ENCODE measurements at regions not wholly inside any gene's neighbourhood (a gene's known extent, or its start where the extent isn't known, plus 50 kb on each side); places are given as distances from the start of the nearest gene placed in this dataset.

GRCh38 chr2:117411983-117412382 lies 402.5 kb upstream of the DDX18 start:
- H3K9me2 ChIP-seq (ENCODE audit: insufficient read depth): no peaks in the 10 kb centered on the region
- H3K27ac Mint-ChIP-seq: no peak overlapping the region
- ATAC-seq (no peak), DNase-seq (ENCODE audit: low spot score) (peak; percentile 10)
- H3K4me1 Mint-ChIP-seq: no peaks in the 10 kb centered on the region
- H3F3A ChIP-seq (replicated peaks; ENCODE audit: low read depth): no peaks in the 10 kb centered on the region
- no peak overlapping the region for H3K4me2 ChIP-seq
- no peaks in the 10 kb centered on the region for H3K36me3 Mint-ChIP-seq (ENCODE audit: low read depth)
- no peaks in the 10 kb centered on the region for H3K36me3 ChIP-seq (ENCODE audit: insufficient read depth)
- no peak overlapping the region for H3K4me3 ChIP-seq
- no peak overlapping the region for H3K27ac ChIP-seq (ENCODE audit: low read depth)
- H3K27me3 Mint-ChIP-seq (ENCODE audit: insufficient read depth, low read depth, poor library complexity): no peaks in the 10 kb centered on the region
- no peaks in the 10 kb centered on the region for H3K27me3 ChIP-seq (ENCODE audit: insufficient read depth)
- no peak overlapping the region for H2AFZ ChIP-seq
- no peaks in the 10 kb centered on the region for H4K20me1 ChIP-seq (replicated peaks; ENCODE audit: insufficient read depth)
- H3K9me3 Mint-ChIP-seq: no peaks in the 10 kb centered on the region; the same call in 2 of the 3 replicates
- H3K79me2 ChIP-seq (replicated peaks; ENCODE audit: insufficient read depth): no peaks in the 10 kb centered on the region
- H3K4me1 ChIP-seq (ENCODE audit: insufficient read depth): no peaks in the 10 kb centered on the region
- TF ChIP-seq ETS1 (IDR thresholded peaks at IDR 0.05) (no peak), CTCF (conservative IDR thresholded peaks at IDR 0.05; ENCODE audit: low read depth in 2 of 2) (peak in 1 of 2 experiments; percentile 45; a peak in 2 of 4 replicates), ZNF331 (CRISPR knock-in tag; IDR thresholded peaks at IDR 0.05; ENCODE audit: low read depth) (no peak)
- no peak overlapping the region for H3K4me3 Mint-ChIP-seq

DNA sequence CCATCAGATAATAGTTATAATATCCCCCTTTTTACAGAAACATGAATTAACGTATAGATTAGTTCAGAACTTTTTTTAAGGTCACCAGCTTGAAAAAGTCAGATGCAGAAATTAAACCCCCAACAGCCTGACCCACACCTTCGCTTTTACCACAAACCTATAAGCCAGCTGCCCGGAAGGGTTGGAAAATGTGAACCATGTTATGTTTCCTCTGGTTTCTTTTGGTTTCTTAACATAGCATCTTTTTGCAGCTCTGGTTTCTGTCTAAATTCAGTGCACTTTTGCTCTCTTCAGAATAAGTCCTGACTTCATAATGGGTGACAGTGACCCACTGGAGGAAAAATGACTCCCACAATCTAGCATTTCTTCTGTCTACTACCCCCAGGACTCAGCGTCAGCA lies 381.7 kb upstream of the DDX18 start:
- no peaks in the 10 kb centered on the region for H3K36me3 Mint-ChIP-seq (ENCODE audit: low read depth)
- H3K27me3 ChIP-seq (ENCODE audit: insufficient read depth): no peaks in the 10 kb centered on the region
- H3K4me1 Mint-ChIP-seq: no peaks in the 10 kb centered on the region
- no peak for TF ChIP-seq POLR2AphosphoS5 (IDR thresholded peaks at IDR 0.05; ENCODE audit: low read depth)
- no peak for TF ChIP-seq ETS1 (IDR thresholded peaks at IDR 0.05)
- no peak for TF ChIP-seq EZH2phosphoT487 (IDR thresholded peaks at IDR 0.05; ENCODE audit: unreplicated experiment)
- no peak for TF ChIP-seq CTCF (conservative IDR thresholded peaks at IDR 0.05; ENCODE audit: low read depth in 2 of 2)
- TF ChIP-seq JUNB (IDR thresholded peaks at IDR 0.05; ENCODE audit: unreplicated experiment): no peak
- TF ChIP-seq, protein P1, sequence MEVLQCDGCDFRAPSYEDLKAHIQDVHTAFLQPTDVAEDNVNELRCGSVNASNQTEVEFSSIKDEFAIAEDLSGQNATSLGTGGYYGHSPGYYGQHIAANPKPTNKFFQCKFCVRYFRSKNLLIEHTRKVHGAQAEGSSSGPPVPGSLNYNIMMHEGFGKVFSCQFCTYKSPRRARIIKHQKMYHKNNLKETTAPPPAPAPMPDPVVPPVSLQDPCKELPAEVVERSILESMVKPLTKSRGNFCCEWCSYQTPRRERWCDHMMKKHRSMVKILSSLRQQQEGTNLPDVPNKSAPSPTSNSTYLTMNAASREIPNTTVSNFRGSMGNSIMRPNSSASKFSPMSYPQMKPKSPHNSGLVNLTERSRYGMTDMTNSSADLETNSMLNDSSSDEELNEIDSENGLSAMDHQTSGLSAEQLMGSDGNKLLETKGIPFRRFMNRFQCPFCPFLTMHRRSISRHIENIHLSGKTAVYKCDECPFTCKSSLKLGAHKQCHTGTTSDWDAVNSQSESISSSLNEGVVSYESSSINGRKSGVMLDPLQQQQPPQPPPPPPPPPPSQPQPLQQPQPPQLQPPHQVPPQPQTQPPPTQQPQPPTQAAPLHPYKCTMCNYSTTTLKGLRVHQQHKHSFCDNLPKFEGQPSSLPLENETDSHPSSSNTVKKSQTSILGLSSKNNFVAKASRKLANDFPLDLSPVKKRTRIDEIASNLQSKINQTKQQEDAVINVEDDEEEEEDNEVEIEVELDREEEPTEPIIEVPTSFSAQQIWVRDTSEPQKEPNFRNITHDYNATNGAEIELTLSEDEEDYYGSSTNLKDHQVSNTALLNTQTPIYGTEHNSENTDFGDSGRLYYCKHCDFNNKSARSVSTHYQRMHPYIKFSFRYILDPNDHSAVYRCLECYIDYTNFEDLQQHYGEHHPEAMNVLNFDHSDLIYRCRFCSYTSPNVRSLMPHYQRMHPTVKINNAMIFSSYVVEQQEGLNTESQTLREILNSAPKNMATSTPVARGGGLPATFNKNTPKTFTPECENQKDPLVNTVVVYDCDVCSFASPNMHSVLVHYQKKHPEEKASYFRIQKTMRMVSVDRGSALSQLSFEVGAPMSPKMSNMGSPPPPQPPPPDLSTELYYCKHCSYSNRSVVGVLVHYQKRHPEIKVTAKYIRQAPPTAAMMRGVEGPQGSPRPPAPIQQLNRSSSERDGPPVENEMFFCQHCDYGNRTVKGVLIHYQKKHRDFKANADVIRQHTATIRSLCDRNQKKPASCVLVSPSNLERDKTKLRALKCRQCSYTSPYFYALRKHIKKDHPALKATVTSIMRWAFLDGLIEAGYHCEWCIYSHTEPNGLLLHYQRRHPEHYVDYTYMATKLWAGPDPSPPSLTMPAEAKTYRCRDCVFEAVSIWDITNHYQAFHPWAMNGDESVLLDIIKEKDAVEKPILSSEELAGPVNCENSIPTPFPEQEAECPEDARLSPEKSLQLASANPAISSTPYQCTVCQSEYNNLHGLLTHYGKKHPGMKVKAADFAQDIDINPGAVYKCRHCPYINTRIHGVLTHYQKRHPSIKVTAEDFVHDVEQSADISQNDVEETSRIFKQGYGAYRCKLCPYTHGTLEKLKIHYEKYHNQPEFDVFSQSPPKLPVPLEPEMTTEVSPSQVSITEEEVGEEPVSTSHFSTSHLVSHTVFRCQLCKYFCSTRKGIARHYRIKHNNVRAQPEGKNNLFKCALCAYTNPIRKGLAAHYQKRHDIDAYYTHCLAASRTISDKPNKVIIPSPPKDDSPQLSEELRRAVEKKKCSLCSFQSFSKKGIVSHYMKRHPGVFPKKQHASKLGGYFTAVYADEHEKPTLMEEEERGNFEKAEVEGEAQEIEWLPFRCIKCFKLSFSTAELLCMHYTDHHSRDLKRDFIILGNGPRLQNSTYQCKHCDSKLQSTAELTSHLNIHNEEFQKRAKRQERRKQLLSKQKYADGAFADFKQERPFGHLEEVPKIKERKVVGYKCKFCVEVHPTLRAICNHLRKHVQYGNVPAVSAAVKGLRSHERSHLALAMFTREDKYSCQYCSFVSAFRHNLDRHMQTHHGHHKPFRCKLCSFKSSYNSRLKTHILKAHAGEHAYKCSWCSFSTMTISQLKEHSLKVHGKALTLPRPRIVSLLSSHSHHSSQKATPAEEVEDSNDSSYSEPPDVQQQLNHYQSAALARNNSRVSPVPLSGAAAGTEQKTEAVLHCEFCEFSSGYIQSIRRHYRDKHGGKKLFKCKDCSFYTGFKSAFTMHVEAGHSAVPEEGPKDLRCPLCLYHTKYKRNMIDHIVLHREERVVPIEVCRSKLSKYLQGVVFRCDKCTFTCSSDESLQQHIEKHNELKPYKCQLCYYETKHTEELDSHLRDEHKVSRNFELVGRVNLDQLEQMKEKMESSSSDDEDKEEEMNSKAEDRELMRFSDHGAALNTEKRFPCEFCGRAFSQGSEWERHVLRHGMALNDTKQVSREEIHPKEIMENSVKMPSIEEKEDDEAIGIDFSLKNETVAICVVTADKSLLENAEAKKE (CRISPR knock-in tag; IDR thresholded peaks at IDR 0.05): no peak

More for the DNA sequence above, 381.7 kb upstream of the DDX18 start:
- Histone ChIP-seq H3K4me1 (ENCODE audit: insufficient read depth) (no peaks in the 10 kb centered on the region), H3K27ac (ENCODE audit: low read depth) (no peak overlapping the region), H2AFZ (no peak overlapping the region), H3K4me3 (no peak overlapping the region), H3K9me2 (ENCODE audit: insufficient read depth) (0 out of 2 replicates have a peak, but pooled peaks cover 4% of the 10 kb centered on the region), H3K36me3 (ENCODE audit: insufficient read depth) (no peaks in the 10 kb centered on the region), H3K79me2 (replicated peaks; ENCODE audit: insufficient read depth) (no peaks in the 10 kb centered on the region), H4K20me1 (replicated peaks; ENCODE audit: insufficient read depth) (no peaks in the 10 kb centered on the region), H3F3A (replicated peaks; ENCODE audit: low read depth) (no peaks in the 10 kb centered on the region), H3K4me2 (no peak overlapping the region)
- ATAC-seq (no peak), DNase-seq (ENCODE audit: low spot score) (no peak)
- no peak overlapping the region for H3K4me3 Mint-ChIP-seq
- H3K27me3 Mint-ChIP-seq (ENCODE audit: insufficient read depth, low read depth, poor library complexity): no peaks in the 10 kb centered on the region
- no peak overlapping the region for H3K27ac Mint-ChIP-seq
- H3K9me3 Mint-ChIP-seq: no peaks in the 10 kb centered on the region
